Vagina (tissue), 2 donors: ENCODE measurements at regions not wholly inside any gene's neighbourhood (a gene's known extent, or its start where the extent isn't known, plus 50 kb on each side); places are given as distances from the start of the nearest gene placed in this dataset.

Experiments
- DNase-seq, 2 donors: peaks; one replicate each; pipeline ENCODE4 v3.0.0-alpha.2; 2017; ENCODE audit errors: extremely low spot score in 2 of 2
- H3K27ac ChIP-seq: fragments of 200-600 bp; sonication (generic); one replicate; pipeline ENCODE4 v1.5.1; 2019
- H3K27me3 ChIP-seq: fragments of 200-600 bp; sonication (generic); one replicate; pipeline ENCODE4 v1.5.1; 2019
- H3K36me3 ChIP-seq, 2 donors: fragments of 200-600 bp; sonication (generic); one replicate each; pipeline ENCODE4 v1.5.1; 2017 to 2019
- H3K4me1 ChIP-seq: fragments of 200-600 bp; sonication (generic); one replicate; pipeline ENCODE4 v1.5.1; 2019
- H3K4me3 ChIP-seq, 2 donors: fragments of 200-600 bp; sonication (generic); 1 replicate in 1 of 2; 2 replicates in 1 of 2; pipeline ENCODE4 v1.5.1; 2016 to 2019
- H3K9me3 ChIP-seq: fragments of 200-600 bp; sonication (generic); one replicate; pipeline ENCODE4 v1.5.1; 2019
- POLR2A ChIP-seq, 2 donors: fragments of 450-650 bp; IDR thresholded peaks; one replicate each; pipeline ENCODE4 v1.6.1; 2017; ENCODE audit warnings: antibody characterized with exemption in 2 of 2, mild to moderate bottlenecking in 2 of 2, moderate library complexity in 2 of 2
- POLR2AphosphoS5 ChIP-seq, 2 donors: sonication (generic); formaldehyde crosslinking; IDR thresholded peaks; one replicate each; pipeline ENCODE4 v1.9.0; 2017; ENCODE audit warnings: antibody characterized with exemption in 2 of 2, mild to moderate bottlenecking in 2 of 2, low read depth in 1 of 2; ENCODE audit not compliant: insufficient read depth in 1 of 2
- intact Hi-C: fragments of 100-400 bp; cut with DNase I; formaldehyde crosslinking; loops from one replicate; pipeline ENCODE4 v1.15.1; 2023
- TF ChIP-seq, protein P1 (sequence below), 3 experiments: fragments of 450-650 bp in 2 of 3; fragments of 200-600 bp in 1 of 3; sonication (generic) in 1 of 3; IDR thresholded peaks; one replicate each; pipeline ENCODE4 v1.5.1; 2017 to 2019; ENCODE audit warnings: antibody characterized with exemption in 3 of 3, mild to moderate bottlenecking in 2 of 3, moderate library complexity in 2 of 3

DNA sequence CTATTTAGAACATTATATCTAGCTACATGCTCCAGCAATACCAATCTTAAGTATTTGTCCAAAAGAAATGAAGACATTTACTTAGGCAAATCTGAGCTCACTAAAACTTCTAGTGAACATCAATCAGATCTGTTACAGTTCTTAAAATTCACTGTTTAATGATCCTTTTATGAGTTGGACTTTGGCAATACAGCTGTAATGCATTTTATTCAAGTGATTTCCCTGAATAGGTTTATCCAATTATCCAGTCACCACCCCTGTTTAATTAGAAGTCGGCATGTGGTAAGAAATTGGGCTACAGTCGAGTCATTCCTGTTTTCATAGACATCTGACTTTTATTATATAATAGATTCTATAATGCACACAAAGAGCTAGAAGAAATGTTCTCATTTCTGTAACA lies 1029.0 kb upstream of the TENM4 start:
- Histone ChIP-seq H3K27ac (no peak overlapping the region), H3K4me1 (no peaks in the 10 kb centered on the region), H3K36me3 (no peaks in the 10 kb centered on the region), H3K27me3 (no peaks in the 10 kb centered on the region), H3K4me3 (no peak overlapping the region), H3K9me3 (no peaks in the 10 kb centered on the region)
- no peak for DNase-seq
- intact Hi-C loops: no loop called here
- TF ChIP-seq POLR2AphosphoS5 (IDR thresholded peaks at IDR 0.05; ENCODE audit: insufficient read depth in 1 of 2, low read depth in 1 of 2) (no peak), POLR2A (IDR thresholded peaks at IDR 0.05) (no peak)
- TF ChIP-seq, protein P1, sequence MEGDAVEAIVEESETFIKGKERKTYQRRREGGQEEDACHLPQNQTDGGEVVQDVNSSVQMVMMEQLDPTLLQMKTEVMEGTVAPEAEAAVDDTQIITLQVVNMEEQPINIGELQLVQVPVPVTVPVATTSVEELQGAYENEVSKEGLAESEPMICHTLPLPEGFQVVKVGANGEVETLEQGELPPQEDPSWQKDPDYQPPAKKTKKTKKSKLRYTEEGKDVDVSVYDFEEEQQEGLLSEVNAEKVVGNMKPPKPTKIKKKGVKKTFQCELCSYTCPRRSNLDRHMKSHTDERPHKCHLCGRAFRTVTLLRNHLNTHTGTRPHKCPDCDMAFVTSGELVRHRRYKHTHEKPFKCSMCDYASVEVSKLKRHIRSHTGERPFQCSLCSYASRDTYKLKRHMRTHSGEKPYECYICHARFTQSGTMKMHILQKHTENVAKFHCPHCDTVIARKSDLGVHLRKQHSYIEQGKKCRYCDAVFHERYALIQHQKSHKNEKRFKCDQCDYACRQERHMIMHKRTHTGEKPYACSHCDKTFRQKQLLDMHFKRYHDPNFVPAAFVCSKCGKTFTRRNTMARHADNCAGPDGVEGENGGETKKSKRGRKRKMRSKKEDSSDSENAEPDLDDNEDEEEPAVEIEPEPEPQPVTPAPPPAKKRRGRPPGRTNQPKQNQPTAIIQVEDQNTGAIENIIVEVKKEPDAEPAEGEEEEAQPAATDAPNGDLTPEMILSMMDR (IDR thresholded peaks at IDR 0.05): no peak

DNA sequence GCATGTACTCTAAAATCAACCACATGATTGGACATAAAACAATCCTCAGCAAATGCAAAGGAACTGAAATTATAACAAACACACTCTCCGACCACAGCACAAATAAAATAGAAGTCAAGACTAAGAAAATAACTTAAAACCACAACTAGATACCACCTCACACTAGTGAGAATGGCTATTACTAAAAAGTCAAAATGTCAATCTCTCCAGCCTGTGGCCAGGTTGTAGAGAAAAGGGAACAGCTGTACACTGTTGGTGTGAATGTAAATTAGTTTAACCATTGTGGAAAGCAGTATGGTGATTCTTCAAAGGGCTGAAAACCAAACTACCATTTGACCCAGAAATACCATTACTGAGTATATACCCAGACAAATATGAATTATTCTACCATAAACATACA lies 1025.7 kb upstream of the TENM4 start:
- Histone ChIP-seq H3K27me3 (no peaks in the 10 kb centered on the region), H3K36me3 (no peaks in the 10 kb centered on the region), H3K4me3 (no peak overlapping the region), H3K27ac (no peak overlapping the region), H3K4me1 (no peaks in the 10 kb centered on the region), H3K9me3 (no peaks in the 10 kb centered on the region)
- no peak for TF ChIP-seq POLR2A (IDR thresholded peaks at IDR 0.05)
- TF ChIP-seq, protein P1 (IDR thresholded peaks at IDR 0.05): no peak
- TF ChIP-seq POLR2AphosphoS5 (IDR thresholded peaks at IDR 0.05; ENCODE audit: insufficient read depth in 1 of 2, low read depth in 1 of 2): no peak
- DNase-seq: no peak
- intact Hi-C loops: no loop called here

DNA sequence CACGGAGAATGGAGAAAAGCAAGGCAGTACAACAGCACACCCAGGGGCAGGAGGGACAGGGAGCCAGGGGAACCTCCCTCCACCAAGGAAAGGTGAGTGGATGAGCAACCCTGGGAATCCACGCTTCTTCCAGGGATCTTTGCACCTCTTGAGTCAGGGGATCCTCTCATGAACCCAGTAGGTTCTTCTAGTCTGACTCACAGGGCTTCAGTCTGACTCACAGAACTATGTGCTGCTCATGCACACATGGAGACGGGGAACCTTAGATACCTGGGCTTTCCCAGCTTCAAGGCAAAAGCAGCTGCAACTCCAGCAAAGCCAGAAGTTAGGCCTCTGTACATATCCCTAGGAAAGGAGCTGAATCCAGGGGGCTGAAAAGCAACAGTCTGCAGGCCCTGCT lies 1021.4 kb upstream of the TENM4 start:
- no peak overlapping the region for H3K27ac ChIP-seq
- H3K4me3 ChIP-seq: no peak overlapping the region
- TF ChIP-seq POLR2A (IDR thresholded peaks at IDR 0.05) (no peak), POLR2AphosphoS5 (IDR thresholded peaks at IDR 0.05; ENCODE audit: insufficient read depth in 1 of 2, low read depth in 1 of 2) (no peak)
- TF ChIP-seq, protein P1 (IDR thresholded peaks at IDR 0.05): no peak
- intact Hi-C loops: no loop called here
- H3K9me3 ChIP-seq: no peaks in the 10 kb centered on the region
- no peaks in the 10 kb centered on the region for H3K4me1 ChIP-seq
- DNase-seq: no peak
- H3K36me3 ChIP-seq: no peaks in the 10 kb centered on the region
- no peaks in the 10 kb centered on the region for H3K27me3 ChIP-seq

DNA sequence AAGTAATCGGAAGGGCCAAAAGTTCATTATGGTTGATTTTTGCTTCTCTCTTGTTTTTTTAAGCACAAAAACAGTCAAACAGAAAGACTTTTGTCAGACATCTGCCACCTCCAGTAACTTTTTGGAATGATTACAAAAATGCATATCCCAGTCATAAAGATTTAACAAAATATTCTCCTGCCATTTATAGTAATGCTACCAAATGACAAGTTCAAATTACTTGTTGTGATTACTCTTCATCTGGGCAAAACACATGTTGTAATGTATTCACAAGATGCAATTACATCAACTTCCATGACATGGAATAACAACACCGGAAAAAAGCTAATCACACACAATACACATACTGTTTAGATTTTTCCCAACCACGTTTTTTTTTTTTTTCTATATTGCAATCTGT lies 1017.5 kb upstream of the TENM4 start:
- TF ChIP-seq POLR2A (IDR thresholded peaks at IDR 0.05): no peak
- TF ChIP-seq POLR2AphosphoS5 (IDR thresholded peaks at IDR 0.05; ENCODE audit: insufficient read depth in 1 of 2, low read depth in 1 of 2): no peak
- TF ChIP-seq, protein P1 (IDR thresholded peaks at IDR 0.05): no peak
- intact Hi-C loops: no loop called here
- no peak for DNase-seq

DNA sequence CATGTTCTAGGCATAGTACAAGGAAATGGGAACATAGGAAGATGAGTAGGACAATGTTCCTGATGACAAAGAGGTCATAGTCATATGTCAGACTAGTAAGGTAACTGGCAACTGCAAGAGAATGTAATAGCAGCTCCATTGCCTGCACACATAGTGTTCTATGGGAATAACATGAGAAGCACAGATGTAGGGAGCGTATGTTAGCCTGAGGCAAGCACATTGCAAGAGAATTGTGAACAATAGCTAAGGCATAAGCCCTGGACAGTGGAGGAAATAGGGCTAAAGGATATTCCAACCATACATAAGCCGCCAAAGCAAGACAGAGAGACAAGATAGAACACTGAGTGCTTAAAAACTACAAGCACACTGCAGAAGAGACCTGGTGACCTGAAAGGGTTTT lies 1017.0 kb upstream of the TENM4 start:
- Histone ChIP-seq H3K4me3 (no peak overlapping the region), H3K9me3 (no peaks in the 10 kb centered on the region), H3K27me3 (no peaks in the 10 kb centered on the region), H3K4me1 (no peaks in the 10 kb centered on the region), H3K27ac (no peak overlapping the region), H3K36me3 (no peaks in the 10 kb centered on the region)
- no peak for DNase-seq
- TF ChIP-seq POLR2A (IDR thresholded peaks at IDR 0.05) (no peak), POLR2AphosphoS5 (IDR thresholded peaks at IDR 0.05; ENCODE audit: insufficient read depth in 1 of 2, low read depth in 1 of 2) (no peak)
- TF ChIP-seq, protein P1 (IDR thresholded peaks at IDR 0.05): no peak
- intact Hi-C loops: no loop called here

More for the DNA sequence above, 1017.5 kb upstream of the TENM4 start:
- Histone ChIP-seq H3K4me3 (no peak overlapping the region), H3K27me3 (no peaks in the 10 kb centered on the region), H3K27ac (no peak overlapping the region), H3K9me3 (no peaks in the 10 kb centered on the region), H3K36me3 (no peaks in the 10 kb centered on the region), H3K4me1 (no peaks in the 10 kb centered on the region)
